ENCODE measurements at regions not wholly inside any gene's neighbourhood (a gene's known extent, or its start where the extent isn't known, plus 50 kb on each side); places are given as distances from the start of the nearest gene placed in this dataset.

DNA sequence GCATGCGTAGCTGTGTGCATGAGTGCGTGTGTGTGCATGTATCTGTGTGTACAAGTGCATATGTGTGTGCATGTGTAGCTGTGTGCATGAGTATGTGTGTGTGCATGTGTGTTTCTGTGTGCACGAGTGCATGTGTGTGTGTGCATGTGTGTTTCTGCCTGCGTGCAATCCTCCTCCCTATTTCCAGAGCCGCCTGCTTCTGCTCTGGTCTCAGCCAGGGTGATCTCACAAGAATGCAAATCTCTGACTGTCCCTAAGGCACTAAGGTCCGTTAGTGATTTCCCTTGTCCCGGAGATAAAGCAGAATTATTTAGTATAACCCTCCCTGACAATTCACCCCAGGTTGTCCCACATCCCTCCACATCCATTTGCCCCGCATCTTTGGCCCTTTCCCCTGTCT, 530.3 kb downstream of the TCERG1L start:
- DNase-seq = no peak

DNA sequence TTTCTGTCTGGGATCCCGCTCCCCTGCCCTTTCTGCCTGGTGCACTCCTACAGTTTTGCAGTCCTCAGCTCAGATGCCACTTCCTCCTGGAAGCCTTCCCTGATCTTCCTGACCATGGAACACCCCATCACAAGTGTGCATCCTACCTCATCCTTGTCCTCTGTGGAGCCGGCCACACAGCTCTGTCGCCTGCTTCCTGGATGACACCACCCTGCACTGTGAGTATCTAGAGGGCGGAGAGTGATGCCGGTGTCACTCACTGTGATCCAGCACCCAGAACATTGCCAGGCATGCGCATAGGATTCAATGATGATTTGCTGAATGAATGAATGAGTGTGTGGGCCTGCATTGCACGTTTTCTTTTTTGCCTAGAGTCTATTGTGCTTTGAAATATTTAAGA, 529.9 kb downstream of the TCERG1L start:
- no peak for DNase-seq

DNA sequence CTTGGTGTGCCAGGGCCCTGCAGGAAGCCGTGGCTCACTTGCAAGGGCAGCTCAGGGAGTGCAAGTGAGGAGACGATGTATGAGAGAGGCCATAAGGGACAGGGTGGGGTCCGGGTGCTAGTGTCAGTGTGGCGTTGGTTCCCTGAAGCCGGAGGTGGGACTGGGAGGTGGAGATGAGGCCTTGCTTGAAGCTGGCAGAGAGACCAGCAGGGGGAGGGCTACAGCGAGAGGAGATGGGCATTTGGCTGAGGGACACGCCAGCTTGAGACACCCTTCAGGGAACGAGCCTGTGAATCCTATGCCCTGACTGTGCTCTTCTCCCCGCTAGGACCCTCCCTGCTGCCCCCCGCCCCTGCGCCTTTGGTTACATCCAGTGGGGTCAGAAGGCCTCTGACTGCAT, 529.1 kb downstream of the TCERG1L start:
- no peak for DNase-seq

DNA sequence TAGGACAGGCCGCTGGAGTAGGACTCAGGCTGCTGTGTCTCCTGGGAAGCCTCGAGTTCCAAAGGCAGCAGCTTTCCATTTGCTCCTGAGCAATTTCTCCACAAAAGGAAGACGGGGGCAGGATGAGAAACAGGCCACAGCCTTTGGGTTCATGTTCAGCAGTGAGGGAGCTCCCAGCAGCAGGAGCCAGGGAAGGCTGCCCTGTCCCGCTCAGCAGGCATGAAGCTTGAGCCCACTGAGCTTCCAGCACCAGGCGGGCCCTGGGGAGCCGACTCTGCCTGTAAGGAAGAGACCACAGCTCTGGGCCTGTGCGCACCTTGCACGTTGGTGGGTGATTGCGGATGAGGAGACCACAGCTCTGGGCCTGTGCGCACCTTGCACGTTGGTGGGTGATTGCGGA, 527.2 kb downstream of the TCERG1L start:
- DNase-seq = no peak

DNA sequence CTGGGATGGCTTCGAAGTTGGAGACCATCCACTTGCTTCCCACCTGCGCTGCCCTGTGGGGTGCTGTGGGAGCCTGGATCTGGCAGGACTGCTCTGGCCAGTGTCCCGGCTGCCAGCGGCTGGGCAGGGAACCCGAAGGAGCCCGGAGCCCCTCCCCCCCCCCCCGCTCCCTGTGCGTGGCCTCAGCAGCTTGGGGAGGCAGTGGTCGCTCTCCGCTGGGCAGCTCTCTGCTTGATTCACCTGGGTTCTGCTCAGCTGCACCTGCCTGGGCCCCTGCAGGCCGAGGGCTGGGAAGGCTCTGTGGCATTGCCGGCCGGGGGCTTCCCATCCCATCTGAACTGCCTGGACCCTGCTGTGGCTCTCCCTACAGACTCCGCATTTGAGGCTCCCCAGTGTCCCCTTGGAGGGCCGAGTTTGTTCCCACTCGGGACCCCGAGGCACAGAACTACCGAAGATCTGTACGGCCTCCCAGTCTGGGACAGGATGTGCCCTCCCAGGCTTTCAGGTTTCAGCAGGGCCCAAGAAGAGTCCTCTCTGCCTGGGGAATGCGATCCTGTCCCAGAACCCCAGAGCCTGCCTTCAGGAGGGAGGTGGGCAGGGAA, 525.1 kb downstream of the TCERG1L start:
- no peak for DNase-seq

DNA sequence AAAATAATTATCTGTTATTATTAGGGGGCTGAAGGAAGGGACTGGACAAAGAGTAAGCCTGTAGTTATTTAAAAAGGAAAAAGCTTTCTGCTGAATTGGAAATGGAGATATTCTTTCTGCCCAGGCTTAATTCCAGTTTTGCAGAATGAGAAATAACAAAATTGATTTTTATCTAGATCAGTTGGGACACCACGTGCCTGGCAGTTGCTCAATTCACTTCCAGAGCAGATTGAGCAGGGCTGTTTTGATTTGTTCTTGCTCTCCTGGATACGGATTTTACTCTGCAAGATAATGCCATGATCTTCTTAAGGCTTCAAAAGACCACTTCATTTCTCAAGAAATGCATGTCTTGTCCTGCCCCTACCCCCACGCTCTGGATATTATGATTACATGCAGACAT, 524.3 kb downstream of the TCERG1L start:
- no peak for DNase-seq

DNA sequence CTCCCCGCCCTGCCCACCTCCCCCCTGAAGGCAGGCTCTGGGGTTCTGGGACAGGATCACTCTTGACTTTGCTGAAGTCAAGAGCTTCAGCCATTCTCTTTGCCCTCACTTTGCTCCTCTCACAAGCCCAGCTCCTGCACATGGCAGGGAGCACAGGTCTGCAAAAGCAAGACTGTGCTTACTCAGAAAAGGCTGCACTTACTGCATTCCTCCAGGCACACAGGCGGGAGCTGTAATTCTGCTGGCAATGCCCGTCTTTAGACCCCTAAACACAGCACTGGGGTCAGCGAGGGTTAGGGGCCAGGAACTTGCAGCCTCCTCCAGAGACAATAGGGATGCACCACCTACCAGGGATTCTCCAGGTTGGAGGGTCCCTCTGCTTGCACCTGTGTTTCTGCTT, 523.7 kb downstream of the TCERG1L start:
- no peak for DNase-seq

DNA sequence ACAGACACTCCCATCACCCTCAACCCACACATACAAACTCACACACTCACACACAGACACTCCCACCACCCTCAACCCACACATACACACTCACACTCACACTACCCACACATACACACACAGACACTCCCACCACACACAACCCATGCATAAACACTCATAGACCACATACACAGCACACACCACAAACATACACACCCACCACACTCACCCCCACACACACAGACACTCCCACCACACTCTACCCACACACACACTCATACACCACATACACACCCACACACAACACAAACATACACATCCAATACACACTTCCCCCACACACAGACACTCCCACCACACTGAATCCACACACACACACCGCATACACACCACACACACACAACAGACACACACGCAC, 521.2 kb downstream of the TCERG1L start:
- no peak for DNase-seq

DNA sequence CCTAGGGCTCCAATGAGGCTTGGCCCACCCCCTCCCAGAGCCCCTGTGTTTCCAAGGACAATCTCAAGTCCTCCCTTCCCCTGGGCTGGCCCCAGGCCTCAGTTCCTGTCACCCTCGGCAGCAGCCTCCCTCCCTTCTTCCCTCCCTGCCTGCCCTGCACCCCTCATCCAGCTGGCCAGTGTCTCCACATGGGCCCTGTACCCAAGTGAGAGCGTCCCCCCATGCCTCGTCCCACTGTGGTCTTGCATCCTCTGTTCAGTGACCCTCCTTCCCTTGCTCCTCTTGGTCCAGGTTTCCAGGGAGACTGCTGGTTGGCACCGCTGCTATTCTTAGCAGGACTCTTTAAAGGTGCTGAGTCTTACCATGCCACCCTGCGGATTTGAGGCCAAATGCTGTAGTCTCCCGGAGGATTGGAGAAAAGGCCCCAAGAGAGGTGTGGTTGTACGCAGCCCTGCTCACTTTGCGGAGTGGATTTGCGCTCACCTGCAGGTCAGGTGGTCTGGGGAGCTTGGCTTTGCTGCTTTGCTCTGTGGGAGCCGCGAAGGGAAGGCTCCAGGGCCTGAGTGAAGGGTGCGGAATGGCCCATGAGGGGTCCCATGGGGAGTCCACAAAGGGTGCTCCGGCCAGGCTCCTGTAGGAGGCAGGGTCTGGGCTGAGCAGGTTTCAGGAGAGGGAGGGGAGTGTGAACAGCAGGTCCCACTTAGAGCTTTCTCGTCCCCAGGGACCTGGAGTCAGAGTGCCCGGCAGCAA, 519.2 kb downstream of the TCERG1L start:
- no peak for DNase-seq

DNA sequence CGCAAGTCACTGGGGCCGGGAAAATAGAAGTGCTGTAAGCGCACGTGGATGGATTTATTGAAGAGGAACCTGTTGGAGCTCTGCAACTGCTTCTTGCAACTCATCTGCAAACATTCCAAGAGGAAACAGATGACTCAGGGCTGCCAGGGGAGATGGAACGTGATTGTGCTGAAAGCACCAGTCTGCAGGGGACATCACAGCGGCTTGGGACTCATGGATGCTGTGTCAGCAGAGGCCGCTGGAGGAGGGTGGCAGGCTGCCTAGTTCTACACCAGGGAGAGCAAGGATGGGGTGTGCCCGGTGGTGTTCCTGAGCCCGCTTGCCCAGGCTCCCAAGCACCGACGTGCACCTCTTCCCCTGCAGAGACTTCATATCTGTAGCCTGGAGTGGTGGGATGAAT, 515.7 kb downstream of the TCERG1L start:
- no peak for DNase-seq

DNA sequence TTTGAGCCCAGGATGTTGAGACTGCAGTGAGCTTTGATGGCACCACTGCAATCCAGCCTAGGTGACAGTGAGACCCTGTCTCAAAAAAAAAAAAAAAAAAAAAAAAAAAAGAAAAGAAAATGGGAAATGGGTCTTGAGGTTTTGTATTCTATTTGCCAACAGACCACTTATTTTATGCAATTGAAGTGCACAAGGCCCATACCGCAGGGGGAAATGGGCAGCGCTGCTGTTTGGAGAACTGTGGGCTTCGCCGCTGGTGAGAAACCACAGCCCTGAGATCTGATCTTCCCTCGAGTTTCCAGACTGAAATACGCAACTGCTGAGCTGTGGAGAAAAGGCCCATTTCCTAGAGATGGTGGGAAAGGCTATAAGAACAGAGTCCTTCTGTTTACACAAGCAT, 512.0 kb downstream of the TCERG1L start:
- DNase-seq = no peak

DNA sequence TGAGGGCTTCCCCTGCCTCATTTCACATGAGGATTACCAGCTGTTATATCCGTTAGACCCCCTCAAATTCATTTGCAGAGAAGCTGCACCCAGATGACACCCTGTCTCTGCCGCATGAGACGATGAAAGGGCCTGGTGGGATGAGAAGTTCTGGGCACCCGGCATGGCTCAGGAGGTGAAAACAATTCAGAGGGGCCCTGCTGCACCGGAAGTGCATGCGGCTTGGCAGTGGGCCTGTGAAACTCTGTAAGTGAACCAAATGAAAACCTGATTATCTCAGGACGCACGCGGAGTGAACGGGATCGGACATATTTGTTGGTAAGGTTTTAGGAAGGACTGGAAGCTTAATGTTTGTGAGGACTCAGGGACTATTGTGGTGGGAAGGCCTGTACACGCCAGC, 511.2 kb downstream of the TCERG1L start:
- no peak for DNase-seq

DNA sequence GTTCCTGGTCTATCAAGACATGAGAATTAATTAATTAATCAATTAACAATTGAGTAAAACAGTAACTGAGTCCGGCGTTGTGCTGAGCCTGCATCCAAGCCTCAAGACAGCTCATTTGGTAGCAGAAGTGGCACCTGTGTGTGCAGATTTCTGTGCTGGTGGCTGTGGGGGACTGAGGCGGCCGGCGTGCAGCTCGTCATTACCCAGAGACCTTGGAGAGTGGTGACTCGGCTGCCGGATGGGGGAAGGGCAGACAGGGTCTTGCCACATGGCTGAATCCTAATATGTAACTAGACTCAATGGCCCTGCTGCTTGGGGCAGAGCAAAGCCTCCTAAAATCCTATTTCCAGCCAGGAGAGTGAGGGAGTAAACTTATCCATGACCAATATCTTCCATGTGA, 510.2 kb downstream of the TCERG1L start:
- DNase-seq = no peak

DNA sequence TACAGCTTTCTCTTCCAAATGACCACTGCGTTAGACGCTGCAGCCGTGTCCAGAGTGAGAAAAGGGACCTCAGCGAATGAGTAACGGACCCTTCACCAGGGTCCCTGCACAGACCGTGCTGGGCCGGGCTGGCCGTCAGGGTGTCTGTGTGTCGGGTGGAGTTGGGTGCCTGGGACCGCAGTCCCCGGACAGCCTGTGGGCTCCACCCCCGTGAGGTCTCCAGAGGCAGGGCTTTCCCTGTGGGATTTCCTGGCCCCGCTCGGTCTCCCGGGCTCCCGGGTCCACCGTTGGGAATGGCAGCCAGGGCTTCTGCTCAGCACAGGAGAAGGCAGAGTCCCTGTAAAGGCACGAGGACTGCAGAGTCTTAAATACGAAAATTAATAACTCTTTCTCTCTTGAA, 509.7 kb downstream of the TCERG1L start:
- DNase-seq = no peak

DNA sequence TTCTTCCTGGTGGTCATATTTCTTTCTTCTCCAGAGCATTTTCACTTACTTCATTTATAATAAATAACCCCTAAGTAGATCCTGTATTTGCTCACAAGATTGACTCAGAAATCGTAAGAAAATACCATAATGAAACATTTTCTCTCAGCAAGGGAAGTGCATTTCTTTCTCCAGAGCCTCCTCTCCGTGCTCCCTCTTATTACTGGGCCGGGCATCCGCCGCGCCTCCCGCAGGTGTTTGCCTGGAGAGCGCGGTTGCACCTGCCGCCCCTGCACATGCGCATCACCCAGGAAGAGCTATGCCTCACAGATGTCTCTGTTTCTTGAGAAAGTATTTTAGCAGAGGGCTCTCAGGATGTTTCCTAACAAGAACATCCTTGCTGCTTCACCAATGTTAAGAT, 509.2 kb downstream of the TCERG1L start:
- DNase-seq = no peak

DNA sequence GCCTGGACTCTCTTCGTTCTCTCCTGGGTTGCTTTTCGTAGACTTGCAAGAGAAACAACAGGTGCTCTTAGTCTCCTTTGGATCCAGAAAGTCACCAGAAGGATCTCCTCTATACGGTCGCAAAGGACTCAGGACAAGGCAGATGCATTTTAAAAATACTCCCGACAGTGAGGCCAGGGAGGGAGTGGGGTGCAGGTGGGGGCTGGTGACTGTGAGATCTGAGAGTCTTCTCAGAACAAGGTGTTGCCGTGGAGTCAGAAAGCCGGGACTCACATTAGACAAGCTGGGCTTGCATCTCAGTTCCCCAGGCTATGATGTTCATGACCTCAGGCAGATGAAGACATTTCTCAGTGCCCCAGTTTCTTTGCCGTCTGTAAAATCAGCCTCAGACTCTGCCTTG, 507.2 kb downstream of the TCERG1L start:
- no peak for DNase-seq

DNA sequence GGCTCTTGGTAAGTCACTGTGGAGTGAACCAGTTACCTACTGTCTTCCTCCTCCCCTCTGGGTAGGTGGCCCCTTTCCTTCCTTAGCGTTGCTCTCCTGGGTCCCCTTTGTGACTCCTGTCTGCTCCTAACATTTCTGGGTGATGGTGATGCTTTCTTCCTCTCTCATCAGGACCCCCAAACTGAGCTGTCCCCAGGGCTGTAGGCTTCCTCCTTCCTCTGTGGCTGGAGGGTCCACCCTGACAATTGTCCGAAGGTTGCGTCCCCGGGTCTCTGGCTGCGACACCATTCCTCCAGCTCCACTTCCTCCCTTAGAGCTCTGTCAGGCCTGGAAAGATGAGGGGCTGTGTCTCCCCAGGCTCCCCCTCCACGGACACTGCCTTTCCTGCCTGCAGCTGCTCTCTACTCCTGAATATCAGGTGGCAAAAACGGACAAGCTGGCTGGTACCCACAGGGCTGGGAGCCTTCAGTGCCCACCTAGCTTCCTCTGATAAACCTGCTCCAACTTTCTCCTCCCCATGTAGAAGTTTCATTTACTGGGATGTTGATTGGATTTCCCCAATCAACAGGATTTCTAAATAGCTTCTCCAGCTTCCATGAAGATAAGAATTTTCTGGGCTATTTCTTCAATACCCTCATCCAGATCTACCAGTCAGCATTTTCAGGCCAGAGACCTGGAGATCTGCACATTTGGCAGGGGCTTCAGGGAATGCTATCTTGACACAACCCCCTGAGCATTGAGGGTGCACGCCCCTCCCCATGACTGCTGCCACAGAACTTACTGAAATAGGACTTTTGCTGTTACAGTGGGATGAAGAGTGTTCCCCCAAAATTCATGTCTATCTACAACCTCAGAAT, 506.5 kb downstream of the TCERG1L start:
- no peak for DNase-seq

DNA sequence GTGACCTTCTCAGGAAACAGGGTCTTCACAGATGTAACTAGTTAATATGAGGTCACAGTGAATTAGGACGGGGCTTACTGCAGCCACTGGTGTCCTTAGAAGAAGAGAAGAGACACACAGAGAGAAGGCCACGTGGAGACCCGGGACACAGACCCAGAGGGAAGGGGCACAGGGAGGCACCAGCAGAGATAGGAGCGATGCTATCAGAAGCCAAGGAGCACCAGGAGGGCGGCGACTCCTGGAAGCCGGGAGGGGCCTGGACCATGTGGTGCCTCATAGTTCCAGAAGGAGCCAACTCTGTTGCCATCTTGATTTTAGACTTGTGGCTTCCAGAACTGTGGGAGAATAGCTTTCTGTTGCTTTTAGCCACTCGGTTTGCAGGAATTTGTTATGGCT, 505.9 kb downstream of the TCERG1L start:
- no peak for DNase-seq

DNA sequence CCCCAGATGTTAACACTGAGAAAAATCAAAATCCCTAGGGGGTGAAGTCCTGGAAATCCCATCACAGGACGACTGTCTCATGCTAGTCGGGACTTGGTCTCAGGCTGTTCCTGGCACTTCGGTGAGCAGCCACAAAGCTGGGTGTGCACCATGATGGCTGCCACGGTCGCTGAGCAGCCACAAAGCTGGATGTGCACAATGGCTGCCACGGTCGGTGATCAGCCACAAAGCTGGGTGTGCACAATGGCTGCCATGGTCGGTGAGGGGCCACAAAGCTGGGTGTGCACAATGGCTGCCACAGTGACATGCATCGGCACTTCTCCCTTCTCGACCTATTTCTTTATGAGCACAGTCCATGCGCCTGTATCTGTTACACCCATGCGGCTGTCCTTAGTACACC, 505.1 kb downstream of the TCERG1L start:
- DNase-seq = no peak

DNA sequence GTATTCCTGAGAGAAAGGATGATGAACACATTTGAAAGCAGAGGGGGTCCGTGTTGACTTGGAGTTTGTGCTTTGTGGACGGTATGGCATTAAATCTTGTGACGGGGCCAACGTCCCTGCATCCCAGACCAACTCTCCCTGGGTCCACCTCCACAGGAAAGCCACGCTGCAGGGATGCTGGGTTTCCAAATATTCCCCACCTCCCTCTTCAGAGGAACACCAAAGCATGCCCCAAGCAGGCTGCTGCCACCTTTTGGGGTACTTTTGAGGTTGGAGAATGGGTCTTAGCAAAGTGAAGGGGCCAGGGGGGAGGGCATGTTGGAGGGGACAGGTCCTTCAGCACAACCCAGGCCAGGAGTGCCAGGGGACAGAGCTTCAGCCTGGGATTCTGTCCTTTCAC, 504.4 kb downstream of the TCERG1L start:
- DNase-seq = no peak

DNA sequence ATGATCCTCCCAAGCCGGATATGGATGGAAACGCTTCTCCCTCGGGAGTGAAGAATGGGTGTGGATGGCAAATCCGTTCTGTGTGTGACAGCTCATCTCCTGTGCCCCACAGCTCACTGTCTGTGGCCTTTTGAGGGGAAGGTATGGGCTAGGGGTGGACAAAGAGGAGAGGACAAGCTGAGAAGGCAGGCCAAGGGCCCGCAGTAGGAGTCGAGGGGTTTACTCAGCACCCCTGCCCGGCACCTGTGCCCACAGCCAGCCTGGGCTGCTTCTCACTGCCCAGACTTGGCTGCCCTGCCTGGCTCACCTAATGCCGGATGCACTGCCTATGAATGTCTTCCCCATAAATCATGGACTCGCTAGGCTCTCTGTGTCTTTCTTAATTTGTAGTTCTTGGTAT, 503.8 kb downstream of the TCERG1L start:
- DNase-seq = no peak

DNA sequence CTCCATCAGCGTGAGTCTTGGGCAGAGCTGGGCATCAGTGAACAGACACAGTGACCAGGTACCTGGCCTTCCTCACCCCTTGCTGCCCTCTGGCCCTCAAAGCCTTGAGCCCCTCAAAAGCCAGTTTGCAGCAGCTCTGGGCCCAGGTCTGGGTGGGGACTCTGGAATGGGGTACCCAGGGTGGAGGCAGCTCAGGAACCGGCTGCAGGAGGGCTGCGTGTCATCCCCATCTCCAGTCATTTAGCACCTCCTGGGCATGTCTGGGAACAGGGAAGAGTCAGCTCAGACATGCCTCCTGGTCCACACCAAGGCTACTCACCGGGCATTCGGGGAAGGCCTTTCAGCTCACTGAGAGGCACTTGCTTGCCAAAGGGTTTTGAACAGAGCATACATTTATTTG, 503.3 kb downstream of the TCERG1L start:
- DNase-seq = no peak

DNA sequence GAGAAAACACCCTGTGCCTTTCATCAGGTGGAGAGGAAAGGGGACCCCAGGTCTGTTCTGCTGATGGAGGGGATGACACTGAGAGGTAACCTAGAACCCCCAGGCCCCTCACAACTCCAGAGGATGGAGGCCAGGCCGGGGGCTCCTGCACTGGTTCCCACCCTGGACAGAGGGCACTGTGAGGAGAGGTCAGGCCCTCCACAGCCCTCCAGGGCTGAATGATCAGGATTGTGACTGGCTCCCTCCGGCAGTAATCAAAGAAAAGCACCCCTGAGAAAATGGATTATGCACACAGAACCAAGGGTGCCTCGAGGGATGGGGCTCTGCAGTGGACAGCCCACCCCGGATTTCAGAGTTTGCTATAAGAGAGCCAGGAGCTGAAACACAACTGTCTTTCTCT, 502.8 kb downstream of the TCERG1L start:
- no peak for DNase-seq

DNA sequence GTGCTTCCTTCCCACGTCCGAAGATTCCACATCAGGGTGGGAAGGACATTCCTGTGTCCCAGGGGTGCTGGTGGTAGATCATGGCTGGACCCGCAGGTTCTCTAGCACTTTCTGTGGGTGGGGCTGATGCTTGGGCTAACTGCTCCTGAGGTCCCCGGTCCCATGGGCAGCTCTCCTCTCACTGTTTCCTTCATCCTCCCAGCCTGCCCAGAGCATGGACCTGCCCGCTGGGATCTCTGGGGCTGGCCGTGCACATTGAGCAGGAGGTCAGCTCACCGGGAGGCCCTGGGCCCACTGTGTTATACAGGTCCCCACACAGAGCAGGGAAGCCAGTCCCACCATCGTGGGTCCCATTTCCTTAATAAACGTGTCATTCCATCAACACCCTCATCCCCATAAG, 502.3 kb downstream of the TCERG1L start:
- DNase-seq = no peak
